Endothelial cell of umbilical vein (primary cell): ENCODE measurements at regions not wholly inside any gene's neighbourhood (a gene's known extent, or its start where the extent isn't known, plus 50 kb on each side); places are given as distances from the start of the nearest gene placed in this dataset.

Experiments used
- CTCF ChIP-seq, 2 donors: IDR thresholded peaks; 1 replicate in 1 of 2; 2 replicates in 1 of 2; pipeline ENCODE4 v1.5.1; 2011; ENCODE audit warnings: low read length in 2 of 2, mild to moderate bottlenecking in 2 of 2, moderate library complexity in 2 of 2, control low read depth in 1 of 2, inconsistent platforms in 1 of 2, low read depth in 1 of 2; ENCODE audit not compliant: insufficient read depth in 1 of 2; ENCODE audit errors: extremely low read depth in 1 of 2
- EZH2 ChIP-seq: IDR thresholded peaks from 2 replicates; pipeline ENCODE4 v1.6.1; 2012; ENCODE audit warnings: borderline replicate concordance, low read depth, mild to moderate bottlenecking, moderate library complexity, low read length, inconsistent platforms; ENCODE audit not compliant: severe bottlenecking
- JUN ChIP-seq: IDR thresholded peaks from 2 replicates; pipeline ENCODE4 v1.6.1; 2011; ENCODE audit warnings: borderline replicate concordance, low read depth; ENCODE audit not compliant: insufficient read length, insufficient read depth
- MYC ChIP-seq: IDR thresholded peaks from one replicate; pipeline ENCODE4 v1.6.1; 2011; ENCODE audit warnings: mild to moderate bottlenecking, low read depth, low read length
- POLR2A ChIP-seq: IDR thresholded peaks from 2 replicates; pipeline ENCODE4 v1.6.1; 2012; ENCODE audit warnings: low read depth, mild to moderate bottlenecking, control low read depth, low read length
- POLR2AphosphoS5 ChIP-seq: IDR thresholded peaks from 2 replicates; pipeline ENCODE4 v1.6.1; 2012; ENCODE audit warnings: low read depth, mild to moderate bottlenecking, control low read depth, low read length, moderate library complexity; ENCODE audit not compliant: insufficient read depth

GRCh38 chr3:104178680-104179079 lies 1188.0 kb upstream of the ALCAM start:
- TF ChIP-seq CTCF (IDR thresholded peaks at IDR 0.05; ENCODE audit: extremely low read depth in 1 of 2, insufficient read depth in 1 of 2, low read depth in 1 of 2, low read length in 2 of 2) (no peak), POLR2A (no peak), MYC (no peak), EZH2 (no peak), POLR2AphosphoS5 (no peak), JUN (no peak)
